GM19351 (cell line): ENCODE measurements at regions not wholly inside any gene's neighbourhood (a gene's known extent, or its start where the extent isn't known, plus 50 kb on each side); places are given as distances from the start of the nearest gene placed in this dataset.
A peak's percentile ranks its signal among the peaks of the same experiment; 100 is the strongest.

Experiments
- ATAC-seq: cut with Tn5 transposase; IDR thresholded peaks from one replicate; pipeline ENCODE4 v1.9.1; 2021; ENCODE audit warnings: mild to moderate bottlenecking, moderate library complexity; ENCODE audit not compliant: unreplicated experiment

DNA sequence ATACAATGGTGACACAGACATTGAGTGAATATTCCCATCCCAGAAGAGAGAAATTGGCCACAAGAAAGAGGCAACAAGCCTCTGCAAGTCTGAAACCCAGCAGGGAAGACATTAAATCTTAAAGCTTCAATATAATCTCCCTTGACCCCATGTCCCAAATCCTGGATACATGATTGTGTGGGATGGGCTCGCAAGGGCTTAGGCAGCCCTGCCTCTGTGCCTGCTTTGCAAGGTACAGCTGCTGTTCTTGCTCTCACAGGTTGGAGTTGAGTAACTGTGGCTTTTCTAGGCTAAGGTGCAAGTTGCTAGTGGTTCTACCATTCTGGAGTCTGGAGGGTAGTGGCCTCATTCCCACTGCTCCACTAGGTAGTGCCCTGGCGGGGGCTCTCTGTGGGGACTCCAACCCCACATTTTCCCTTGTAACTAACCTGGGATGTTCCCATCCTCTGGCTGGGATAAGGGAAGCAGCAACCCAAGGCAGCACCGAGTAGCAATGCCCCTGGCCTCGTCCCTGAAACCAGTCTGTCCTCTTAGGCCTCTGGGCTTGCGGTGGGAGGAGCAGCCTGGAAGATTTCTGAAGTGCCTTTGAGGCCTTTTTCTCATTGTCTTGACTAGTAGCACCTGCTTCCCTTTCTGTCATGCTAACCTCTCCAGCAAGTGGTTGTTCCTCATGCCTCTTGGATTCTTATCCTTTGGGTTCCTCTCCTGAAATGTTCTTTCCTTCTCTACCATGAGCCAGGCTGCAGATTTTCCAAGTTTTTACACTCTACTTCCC is 90.0 kb downstream of the FAM174B start:
- ATAC-seq = no peak

DNA sequence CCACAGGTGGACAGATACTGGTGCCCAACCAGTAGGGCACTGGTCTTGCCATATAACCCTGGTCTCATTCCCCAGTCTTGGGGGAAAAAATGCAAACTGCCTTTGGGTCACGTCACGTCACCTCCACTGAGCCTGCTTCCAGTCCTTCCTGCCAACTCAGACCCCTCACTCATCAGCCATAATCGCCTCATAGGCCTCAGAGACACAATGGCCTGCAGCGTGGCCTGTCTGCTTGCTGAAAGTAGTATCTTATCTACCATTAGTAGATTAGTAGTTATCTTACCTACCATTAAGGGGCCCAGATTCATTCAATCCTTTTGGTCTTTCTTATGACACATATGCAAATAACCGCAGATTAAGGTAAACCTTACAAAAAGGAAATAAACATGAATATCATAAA is 93.8 kb downstream of the FAM174B start:
- no peak for ATAC-seq

DNA sequence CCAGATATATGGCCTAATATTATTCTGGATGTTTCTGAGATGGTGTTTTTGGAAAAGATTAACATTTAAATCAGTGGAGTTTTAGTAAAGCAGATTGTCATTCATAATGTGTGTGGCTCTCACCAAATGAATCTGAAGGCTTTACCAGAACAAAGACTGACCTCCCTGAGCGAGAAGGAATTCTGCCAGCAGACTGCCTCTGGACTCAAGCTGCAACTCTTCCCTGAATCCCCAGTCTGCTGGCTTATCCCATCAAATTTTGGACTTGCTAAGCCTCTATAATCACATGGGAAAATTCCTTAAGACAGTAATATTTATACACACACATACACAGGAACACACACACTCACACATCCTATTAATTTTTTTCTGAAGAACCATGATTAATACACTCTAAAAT is 102.3 kb downstream of the FAM174B start:
- no peak for ATAC-seq

DNA sequence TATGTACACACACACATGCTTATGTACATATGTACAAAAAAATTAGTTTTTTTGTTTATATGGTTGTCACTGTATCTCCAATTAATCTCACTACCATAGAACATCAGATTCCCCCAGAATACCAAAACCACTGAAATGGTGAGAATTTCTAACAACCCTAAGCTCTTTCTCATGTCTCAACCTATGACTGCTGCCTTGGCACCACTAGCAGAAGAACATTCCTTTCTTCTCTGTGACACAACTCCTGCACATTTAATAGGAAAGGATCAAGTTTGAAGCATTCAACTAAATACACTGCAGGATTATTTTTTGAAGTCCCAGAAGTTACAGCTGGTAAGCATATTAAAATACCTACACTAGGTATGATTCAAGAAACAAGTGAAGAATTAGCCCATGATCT is 109.6 kb downstream of the FAM174B start:
- no peak for ATAC-seq

DNA sequence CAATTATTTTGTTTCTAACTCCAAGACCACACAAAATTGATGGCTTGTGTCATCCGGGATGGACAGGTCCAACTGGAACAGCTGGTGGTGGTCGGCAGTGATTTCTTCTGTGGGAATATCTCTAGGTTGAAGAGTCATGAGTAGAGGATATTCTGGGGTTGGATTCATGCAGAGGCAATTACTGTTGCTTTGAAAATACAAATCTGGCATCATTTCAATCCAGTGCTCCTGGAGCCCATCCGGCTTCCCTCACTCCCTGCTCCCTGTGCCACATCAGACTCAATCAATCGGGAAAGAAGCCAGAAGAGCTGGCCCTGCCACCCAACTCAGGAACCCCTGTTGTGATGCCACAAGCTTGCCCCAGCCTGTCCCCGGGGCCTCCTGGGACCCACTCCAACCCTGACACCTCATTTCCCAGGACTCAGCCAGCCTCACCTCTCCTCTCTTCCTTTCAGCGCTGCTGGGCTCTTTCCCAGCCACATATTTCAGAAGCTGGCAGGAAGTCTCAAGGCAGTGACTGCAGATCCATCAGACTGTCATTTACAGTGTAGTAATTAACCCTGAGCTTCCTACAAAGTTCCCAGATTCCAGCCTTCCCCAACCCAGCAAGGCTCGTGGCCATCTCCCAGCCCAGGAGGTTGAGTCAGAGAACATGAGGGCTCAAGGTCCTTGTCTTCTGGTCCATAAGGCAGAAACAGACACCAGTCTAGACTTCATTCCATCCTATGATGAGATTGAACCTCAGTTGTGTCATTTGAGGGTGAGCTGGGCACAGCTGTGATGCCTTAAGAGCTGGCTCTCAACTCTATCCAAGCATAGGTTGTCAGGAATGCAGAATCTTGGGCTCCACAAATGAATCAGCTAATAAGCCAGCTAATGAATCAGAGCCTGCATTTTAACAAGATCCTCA is 114.0 kb downstream of the FAM174B start:
- no peak for ATAC-seq

DNA sequence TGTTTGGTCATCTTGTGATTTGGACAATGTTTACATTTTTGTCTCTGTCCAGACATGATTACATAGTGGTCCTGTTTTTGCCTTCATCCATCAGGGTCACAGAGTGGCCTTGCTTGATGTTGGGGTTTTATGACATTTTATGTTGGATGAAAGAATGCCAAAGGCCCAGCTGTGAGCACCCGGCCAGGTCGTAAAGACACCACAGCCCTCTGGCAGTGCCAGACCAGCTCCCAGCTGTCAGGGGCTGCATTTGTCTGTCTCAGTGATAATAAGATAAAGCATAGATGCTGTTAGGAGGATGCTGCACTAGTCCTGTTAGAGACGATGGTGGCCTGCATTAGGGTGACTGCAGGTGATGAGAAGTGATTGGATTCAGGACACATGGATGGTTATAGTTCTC is 117.5 kb downstream of the FAM174B start:
- ATAC-seq = no peak

DNA sequence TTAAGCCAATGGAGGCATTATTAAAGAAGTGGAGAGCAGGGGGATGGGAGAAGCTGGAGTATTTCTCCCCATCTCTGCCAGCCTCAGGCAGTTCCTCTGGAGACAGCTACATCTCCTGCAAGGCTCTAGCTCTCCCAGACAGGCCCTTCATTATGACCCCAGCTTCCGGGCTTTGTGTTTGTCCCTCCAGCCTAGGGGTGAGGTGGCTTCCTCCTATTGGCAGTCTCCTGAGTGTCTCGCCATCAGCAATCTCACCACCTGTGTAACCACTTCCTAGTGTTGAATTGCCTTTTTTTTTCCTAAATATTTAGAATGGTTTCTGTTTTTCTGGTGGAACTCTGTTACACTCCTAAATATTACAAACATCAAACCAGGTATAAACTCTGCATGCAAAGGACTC is 122.3 kb downstream of the FAM174B start:
- no peak for ATAC-seq

DNA sequence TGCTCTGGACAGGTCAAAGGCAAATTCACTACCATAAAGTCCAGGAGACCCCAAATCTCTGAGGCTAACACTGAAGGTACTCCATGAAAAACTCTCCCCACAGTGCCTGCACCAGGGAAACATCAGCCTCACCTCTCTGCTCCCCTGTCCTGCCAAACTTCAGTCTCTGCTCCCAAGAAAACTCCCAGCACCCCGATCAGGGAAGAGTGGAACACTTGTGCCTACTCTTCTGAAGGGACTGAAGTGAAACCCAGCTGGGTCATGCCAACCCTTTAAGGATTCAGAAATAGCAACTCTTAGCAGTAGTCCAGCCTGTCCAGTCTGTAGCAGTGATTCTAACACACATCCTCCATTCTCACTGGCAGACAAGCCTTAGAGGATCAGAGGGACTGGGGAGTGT is 124.2 kb downstream of the FAM174B start:
- no peak for ATAC-seq

DNA sequence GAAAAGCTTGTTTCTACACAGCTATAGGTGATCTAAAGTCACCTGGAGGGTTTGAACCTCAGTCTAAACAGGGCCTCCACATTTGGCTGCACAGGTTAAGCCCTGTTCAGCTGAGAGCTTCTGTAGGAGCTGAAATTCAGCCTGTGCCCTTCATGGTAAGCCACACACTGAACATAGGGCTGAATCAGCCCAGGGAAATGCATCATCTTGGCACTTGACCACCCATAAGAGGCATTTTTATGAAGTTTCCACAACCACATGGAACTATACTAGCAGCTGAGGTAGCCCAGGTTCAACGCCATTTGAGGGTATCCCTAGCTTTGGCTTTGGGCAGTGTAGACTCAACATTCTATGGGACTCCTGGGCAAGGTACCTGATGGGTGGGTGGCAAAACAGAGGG is 126.8 kb downstream of the FAM174B start:
- ATAC-seq = no peak

DNA sequence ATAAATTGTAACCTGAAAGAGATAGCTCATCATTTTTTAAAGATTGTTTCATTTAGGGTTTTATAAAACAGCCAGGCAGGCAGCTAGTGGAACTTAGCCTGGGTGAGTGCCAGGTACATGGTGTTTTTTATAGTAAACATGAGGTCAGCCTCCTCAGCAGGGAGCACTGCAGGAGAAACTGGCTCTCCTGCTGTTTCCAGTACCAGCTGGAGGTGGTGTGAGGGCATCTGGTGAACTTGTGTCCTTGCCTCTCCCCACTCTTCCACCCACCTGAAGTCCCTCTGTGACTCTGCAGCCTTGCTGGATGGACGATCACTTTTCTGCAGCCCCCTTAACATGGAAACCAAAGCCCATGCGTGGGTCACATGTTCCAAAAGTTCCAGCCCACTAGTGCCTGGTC is 128.4 kb downstream of the FAM174B start:
- ATAC-seq = no peak

DNA sequence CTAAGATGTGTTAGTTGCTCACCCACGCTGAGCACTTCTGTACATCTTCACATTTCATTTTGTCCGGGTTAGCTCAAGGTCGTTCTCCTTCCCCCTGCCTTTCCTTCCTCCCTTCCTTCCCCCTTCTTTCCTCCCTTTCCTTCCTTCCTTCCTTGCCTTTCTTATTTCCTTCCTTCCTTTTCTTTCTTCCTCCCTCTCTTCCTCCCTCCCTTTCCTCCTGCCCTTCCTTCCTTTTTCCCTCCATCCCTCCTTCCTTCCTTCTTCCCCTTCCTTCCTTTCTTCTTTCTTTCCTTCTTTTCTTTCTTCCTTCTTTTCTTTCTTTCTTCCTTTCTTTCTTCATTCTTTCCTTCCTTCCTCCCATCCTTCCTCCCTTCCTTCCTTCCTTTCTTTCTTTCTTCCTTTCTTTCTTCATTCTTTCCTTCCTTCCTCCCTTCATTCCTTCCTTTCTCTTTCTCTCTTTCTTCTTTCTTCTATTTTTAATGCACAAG is 129.8 kb downstream of the FAM174B start:
- no peak for ATAC-seq

DNA sequence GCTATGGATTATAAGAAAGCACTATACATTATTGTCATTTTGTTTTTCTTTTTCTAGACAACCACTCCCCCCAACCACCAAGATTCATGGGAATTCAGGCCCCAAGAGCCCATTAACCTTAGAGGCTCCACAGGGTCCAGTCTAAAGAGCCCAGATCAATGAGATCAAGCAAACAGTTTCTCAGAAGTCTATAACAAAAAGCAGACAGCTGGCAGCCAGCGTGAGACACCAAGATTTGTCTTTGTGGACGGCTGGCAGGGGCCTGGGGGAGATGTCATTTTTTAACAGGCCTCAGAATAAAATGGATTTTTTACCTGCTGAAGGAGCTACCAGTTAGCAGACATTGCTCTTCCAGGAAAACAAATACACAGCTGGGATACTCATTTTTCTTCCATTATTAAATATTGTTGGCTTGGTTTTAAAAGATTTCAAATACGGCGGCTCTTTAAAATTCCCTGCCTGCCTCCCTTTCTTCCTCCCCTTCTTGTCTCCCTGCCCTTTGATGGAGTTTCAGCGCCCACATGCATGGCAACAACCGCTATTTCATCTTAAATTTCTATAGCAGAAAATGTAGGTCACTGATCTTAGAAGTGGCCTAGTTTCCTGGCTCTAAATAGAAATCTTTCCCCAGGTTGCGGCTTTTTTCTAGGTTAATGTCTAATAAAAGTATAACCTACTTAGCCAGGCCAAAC is 130.6 kb downstream of the FAM174B start:
- no peak for ATAC-seq

DNA sequence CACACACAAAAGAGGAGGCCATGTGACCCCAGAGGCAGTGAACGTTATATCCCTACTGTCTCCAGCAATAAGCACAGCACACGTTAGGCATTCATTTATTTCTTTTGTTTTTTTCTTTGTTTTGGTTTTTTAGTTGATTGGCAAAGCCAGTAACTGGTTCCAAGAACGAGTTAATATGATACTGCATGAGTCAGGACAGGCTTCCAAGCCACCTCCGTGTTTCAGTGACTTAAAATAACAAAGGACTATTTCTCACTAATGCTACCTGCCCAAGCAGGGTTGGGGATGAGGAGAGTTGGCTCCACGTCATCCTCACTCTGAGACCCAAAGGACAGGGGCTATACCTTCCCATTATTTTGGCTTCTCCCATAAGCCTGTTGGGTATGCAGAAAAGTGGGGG is 130.5 kb downstream of the ST8SIA2 start:
- no peak for ATAC-seq

DNA sequence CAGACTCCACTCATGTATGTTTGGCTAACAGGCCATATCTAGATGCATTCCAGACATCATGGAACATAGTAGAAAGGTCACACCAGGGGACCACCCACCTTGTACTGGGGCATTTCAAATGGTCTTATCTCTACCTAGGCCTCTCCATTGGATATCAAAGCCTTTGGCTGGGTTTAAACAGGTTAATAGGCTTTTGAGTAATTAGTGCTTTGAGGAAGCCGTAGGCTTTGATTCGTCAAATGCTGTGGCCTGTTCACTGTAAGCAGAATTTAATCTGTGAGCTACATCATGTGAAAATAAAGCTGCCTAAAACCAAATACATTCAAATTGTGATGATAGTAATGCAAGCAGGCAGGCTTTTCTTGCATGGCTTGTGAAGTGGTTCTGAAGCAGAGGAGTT is 129.5 kb downstream of the ST8SIA2 start:
- ATAC-seq = no peak

DNA sequence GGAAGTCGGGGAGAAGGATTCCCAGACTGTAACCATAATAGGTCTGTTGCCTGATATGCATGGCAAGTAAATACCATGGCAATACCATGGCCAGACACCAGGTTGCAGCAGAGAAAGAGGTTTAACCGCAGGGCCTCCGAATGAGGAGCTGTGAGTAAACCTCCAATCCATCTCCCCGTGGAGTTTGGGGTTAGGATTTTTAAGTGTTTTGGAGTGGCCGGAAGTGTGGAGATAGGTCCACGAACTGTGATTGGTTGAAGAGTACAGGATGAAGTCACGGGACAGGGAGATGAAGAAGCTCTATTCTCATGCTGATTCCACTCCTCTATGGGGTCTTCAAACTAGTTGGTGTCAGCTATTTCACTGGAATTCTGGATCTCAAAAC is 127.9 kb downstream of the ST8SIA2 start:
- ATAC-seq = peak; percentile 98

DNA sequence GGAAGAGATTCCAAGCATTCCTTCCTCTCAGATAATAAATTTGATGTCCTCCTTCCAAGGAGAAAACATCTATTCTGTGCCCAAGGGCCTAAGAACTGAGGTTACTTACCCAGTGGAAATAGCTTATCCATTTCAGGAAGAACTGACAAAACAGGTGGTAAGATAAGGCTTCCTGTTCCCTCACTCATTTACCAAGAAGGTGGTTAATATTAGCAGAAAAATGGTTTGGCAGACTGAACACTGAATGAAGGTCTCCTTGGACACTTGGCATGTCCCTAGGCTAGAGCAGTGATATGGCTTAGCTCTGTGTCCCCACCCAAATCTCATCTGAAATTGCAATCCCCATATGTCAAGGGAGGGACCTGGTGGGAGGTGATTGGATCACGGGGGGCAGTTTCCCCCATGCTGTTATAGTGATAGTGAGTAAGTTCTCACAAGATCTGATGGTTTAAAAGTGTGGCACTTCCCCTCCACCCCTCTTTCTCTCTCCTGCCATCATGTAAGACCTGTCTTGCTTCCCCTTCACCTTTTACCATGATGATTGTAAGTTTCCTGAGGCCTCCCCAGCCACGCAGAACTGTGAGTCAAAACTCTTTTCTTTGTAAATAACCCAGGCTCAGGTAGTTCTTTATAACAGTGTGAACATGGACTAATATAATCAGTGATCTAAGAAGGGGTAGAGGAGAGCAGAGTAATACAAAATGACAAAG is 127.4 kb downstream of the ST8SIA2 start:
- peak; percentile 18 for ATAC-seq

DNA sequence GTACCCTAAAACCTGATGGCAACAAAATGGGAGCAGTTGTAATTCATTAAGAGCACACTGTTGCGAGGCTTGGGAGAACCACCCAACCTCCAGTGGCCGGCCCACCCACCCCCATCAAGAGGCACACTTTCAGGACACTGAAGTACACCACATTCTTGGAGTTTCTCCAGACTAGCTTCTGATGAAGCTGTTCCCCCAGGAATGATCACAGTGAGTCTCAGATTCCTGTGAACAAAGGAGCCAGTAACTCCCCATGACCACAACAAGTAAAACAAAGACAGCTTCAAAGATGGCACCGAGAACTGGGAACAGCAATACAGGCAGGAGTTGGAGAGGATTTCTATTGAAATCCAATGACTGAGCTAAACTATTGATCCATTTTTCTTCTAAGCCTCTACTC is 126.0 kb downstream of the ST8SIA2 start:
- no peak for ATAC-seq
